T1000 (cell line): ENCODE measurements at regions not wholly inside any gene's neighbourhood (a gene's known extent, or its start where the extent isn't known, plus 50 kb on each side); places are given as distances from the start of the nearest gene placed in this dataset.

Experiments used
- DNase-seq: peaks from one replicate; lab custom pipeline; 2025; ENCODE audit warnings: mixed read lengths; lab: John Stamatoyannopoulos, UW

DNA sequence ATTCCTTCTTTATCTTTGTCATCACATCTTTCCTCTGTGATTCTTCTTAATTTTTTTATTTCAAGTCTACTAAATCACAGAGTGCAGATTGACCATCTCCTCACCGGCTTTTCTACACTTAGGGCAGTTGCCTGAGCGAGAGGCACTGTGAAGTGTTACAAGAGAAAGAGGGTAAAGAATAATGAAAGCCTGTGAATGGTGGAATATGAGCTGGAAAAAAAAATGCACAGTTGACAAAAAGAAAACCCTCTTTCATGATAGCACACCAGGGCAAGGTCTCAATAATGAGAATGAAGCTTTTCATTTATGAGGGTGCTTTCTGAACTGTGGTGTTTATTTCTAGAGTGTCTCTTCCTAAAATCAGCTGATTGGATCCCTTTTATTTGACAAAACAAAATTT, 106.2 kb upstream of the PDE3A start:
- DNase-seq, result no peak

DNA sequence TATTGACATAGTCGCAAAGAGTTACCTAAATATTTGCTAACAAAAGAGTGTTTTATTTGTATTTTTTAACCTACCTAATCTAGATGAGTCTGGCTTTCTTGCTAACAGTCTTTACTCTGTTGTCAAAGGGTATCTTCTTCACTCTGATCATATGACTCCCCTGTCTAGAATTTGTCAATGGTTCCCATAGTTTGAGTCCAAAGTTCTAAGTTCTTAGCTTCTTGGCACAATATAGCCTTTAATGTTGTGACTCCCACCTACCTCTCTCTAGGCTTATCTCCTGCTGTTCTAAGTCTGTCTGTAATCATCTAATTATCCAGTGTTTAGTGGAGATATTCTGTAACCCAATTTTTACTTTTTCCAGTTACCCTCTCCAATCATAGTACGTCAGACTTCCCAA, 104.3 kb upstream of the PDE3A start:
- no peak for DNase-seq

DNA sequence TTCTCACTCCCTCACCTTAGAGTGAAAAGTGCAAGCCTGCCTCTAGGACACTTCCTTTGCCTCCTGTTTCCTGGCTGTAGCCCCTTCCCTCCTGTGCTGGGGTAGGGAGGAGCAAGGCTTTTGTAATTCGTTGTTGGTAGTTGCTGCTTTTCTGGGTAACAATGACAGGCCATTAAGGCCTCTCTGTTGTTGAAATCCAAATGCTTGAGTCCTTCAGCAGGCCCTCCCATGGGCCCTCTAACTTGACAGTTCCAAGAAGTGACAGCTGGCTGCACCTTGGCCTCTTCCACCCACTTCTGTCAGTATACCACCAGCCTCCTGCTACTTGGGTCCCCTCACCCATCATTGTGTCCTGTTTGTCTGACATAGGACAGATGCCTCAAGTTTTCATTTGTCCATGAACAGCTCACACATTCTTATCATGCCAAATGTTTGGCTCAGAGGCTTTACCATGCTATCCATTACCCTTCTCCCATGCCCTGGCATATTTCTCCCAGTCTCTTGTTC, 103.7 kb upstream of the PDE3A start:
- DNase-seq, result no peak

DNA sequence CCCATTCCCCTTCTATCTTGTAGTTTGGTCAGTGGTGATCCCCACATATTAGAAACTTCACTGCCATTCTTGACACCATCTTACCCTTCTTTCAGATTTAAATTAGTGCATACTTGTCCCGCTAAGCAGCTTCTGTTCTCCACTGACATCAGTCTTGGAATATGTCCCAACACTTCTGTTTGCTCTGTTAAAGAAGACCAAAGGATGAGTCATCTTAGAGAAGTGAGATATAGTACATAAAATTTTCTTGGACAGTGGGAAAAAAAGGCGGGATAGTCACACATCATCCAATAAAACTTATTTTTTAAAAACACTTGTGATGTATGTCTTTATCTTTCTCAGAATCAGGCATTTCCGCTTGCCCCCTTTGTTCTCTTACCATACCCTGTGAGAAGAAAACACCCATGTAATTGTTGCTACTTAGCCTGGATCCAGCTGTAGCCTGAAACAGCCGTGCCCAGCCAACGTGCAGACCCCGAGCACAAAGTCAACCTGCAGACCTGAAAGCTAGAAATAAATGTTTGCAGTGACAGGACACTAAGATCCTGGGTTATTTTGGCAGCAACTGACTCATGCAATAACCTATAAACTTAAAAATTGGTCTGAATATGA, 100.1 kb upstream of the PDE3A start:
- DNase-seq, result no peak

DNA sequence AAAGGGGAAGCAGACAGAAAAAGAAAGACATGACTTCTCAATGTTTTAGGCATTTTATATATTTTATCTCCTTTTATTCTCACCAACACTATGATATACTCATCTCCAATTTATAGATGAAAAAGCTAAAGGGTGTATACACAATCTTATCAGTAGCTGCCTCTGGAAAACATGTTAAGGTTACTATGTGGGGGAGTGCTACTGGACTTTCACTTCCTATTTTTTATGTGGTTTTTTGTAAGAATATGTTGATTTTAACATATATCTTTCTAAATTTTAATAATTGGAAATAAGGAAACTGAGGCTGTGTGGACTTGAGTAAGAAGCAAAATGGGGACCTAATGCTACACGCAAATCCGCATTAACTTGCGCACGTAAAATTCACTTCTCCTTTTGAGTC, 99.6 kb upstream of the PDE3A start:
- DNase-seq, result no peak

DNA sequence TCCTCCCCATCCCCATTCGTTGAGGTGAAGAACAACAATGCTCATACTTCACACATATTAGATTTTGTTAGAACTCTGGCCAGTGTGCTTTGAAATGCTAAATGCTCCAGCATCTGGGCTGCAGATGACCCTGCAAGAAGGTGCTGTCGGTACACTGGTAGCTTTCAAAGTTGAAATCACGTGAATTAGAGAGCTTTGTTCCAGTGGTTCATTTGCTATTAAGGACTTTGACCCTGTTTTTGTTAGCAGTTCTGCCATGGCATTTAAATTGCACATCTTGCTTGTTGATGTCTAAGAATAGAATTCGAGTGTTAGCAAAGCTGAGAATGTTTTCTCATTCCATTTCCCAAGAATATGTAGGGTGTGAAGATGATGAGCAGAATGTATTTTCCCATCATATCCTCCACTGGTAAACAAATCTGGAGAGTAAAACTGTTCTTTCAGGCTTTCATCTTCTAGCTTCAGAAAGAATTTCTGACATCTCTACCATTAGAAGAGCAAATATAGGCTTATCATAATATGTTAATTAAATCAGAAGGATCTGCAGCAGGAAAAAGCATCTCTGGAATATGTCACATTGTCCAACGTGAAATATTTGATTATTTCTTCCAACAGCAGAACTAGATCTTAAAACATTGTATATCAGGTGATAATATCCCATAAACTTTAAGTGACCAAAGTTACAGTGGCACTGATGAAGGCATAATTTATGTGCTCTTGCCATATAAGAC, 98.8 kb upstream of the PDE3A start:
- DNase-seq, result no peak

DNA sequence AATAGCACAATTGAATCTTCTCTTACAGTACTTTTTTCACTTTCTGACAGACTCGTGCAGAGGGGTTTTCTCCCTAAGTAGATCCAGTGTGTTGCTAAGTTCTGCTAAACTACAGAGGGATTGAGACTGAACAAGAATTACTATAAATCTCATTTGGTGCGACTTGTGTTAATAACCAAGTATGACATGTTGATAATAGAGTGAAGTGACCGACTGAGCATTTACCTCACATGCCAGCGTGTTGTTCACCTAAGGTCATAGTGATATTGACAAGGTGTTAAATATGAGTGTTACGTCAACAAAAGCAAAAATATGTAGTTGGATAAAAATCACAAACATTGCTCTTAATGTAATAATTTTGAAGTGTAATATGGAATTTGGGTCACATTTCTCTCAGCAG, 97.8 kb upstream of the PDE3A start:
- no peak for DNase-seq

DNA sequence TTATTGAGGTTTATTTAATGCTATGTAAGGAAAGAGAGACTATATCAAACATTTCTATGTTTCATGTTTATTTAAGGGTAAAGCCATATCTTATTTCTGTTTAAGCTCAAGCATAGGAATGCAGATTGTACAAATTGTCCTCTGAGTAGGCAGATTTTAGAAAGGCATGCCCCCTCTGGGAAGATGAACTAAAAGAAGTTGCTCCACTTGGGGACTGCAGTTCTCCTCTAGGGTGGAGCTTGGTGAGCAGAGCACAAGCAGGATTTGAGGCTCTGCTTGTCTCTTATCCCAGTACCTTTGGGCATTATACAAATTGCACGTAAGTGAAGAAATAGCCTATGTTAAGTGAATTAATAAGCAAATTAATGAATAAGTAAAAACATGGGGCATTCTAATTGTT, 96.2 kb upstream of the PDE3A start:
- no peak for DNase-seq

DNA sequence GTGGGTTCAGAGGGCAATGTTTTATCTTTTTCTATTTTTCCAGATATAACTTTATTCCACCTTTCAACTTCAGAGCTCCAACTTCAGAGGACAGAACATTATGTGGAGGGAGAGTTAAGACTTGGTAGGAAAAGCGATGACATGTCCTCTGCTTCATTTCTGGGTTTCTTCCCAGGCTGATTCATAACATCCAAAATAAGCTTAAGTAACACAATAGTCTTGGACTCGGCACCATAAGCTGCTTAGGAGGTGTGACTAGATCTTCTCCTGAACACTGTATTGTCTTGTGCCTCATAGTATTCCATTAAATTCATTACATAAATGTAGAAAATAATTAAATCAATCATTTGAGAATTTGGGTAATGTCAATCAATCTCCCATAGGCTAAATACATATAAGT, 95.5 kb upstream of the PDE3A start:
- DNase-seq, result no peak

DNA sequence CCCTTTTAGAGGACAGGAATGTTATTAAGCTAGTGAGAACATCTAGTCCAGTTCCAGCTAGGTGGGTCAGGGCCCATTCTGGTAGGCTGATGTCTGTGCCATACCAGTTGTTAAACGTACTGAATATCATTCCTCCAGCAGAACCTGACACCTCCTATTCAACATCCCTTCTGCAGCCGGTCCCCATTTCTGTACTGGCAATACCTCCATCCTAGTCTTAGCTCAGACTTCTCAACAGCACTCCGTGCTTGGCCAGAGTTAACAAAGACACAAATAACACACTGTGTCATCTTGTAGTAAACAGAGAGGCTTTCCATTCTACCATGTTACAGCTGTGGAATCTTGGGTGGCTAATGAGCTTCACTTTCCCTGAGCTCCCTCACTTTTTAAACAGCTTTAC, 94.3 kb upstream of the PDE3A start:
- no peak for DNase-seq

DNA sequence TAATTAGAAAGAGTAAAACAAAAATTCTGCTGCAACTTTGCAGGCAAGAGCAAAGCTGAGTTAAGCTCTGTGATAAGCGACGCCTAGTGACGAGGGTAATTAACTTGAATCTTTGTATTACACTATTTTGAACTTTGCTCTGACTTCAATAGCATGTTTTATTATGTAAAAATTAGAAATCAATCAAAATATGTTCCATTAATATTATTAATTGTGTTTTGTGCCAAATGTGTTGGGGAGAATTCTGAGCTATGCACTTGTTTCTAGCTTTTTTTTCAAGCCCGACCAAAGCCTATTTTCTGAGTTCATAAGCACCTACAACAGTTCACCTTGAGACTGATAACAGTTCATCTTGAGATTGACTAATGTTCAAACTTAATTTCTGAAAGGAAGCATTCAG, 90.1 kb upstream of the PDE3A start:
- no peak for DNase-seq

DNA sequence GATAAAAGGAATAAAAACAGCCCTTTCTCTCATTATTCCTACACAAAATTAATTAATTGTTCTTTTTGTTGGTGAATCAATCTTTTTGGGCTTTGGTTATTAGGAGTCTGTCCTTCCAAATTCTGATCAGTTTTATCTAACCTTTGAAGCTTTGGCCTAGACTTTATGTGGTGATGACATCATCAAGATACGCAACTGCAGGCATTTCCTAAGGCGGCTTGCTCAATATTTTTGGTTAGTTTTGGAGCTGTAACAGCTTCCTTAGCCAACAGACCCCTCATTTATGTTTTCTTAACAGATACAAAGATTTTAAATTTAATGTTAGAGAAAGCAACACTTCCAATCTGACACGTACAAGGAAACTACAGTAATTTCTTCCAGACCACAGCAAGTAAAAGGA, 87.8 kb upstream of the PDE3A start:
- DNase-seq, result no peak

DNA sequence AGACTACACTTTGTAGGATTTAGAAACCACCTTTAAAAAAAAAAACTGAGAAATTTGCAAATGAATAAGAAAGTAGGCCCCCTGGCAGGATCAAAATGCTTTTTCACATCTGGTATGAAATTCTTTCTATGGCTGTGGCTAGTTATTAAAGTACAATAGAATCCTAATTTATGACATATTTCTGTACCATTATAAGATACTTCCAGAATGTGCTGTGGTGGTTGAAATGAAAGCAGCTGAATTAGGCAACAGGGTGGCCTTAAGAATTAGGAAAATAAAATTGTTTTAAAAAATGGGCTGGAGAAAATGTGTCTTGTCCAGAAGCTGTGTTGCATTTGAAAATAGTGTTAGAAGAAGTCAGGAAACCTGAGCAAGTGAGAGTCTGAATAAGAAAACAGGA, 85.9 kb upstream of the PDE3A start:
- no peak for DNase-seq

DNA sequence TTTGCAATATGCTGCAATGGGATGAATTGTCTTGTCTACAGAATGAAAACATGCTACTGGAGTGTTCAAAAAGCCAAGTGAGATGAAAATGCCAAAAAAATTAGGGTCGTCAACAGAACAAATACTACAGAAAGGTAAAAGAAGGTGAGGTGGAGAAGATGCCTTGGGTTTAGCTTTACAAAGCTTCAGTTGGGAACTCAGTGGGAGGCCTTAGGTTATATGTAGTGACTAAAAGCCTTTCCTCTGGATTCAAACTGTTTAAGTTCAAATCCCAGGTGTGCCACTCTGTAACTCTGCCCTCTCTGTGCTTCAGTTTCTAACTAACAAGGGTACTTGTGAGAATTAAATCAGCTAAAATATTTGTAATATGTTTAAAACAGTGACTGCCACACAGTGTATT, 84.9 kb upstream of the PDE3A start:
- no peak for DNase-seq

DNA sequence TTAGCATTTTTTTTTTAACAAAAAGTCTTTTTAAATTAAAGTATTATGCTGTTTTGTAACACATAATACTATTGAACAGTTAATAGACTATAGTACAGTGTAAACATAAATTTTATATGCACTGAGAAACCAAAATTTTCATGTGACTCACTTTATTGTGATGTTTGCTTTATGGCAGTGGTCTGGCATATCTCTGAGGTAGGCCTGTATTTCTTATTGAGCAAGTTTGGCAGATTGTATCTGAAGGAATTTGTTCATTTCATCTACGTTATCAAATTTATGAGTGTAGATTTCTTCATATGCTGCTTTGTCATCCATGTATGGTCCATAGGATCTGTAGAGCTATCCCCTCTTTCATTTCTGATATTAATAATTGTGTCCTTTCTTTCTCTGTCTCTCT, 78.8 kb upstream of the PDE3A start:
- no peak for DNase-seq

DNA sequence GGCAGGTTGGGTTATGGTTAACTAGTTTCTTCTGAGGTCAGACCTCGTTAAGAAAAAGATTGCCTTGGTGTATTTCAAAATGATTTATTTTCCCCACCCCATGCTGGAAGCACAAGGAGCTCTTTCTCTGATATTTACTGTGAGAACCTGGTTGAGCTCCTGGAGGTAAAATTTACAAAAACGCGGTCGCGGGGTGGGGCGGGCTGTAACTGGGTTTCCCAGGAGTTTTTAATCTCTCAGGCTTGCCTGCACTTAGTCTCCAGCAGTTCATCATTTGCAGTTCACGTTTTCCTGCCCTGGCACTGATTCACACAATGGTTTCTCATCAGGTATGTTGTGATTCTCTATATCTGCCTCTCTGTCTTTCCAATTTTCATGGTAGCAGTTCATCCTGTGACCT, 67.9 kb upstream of the PDE3A start:
- no peak for DNase-seq

DNA sequence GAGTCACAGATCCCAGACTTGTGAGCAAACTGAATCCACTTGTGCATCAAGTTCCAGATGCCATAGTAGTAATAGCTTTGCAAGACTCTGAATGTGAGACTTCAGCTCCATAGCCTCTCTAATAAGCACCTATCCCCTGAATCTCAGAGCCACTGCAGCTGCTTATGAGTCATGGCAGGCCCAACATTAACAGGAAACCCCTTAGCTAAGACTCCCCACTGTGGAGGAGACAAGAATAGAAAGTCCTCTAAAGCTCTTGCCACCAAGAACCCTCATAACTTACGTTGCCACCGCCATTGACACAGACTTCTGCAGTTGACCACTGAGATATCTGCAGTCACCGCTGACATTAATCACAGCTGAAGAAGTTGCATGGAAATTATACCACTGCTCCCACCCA, 62.9 kb upstream of the PDE3A start:
- no peak for DNase-seq

DNA sequence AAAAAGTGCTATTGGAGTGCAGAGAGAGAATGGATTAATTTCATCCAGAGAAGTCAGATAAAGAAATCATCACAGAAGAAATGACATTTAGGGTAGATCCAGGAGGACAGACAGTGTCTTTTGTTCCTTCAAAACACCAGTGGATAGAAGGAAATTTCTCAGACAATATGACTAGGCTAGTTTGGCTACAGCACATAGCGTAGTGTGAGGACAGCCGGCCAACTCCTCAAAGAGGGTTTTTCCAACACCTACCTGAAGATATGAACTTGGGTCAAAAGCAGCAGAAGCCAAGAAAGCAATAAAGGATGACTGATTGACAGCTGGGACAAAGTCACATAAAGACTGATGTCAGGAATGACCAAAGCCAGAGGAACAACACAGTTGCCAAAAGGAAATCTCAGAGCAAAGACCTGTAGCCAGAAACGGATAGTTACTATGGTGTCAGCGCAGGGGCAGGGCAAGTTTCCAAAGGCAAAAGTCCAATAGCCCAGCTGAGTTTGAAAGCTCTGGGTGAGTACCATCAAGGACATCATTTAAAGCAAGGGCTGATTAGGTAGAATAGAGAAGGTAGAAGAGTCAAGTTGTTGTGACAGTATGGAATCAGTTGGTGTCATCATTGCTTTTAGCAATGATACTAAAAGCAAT, 58.7 kb upstream of the PDE3A start:
- no peak for DNase-seq

DNA sequence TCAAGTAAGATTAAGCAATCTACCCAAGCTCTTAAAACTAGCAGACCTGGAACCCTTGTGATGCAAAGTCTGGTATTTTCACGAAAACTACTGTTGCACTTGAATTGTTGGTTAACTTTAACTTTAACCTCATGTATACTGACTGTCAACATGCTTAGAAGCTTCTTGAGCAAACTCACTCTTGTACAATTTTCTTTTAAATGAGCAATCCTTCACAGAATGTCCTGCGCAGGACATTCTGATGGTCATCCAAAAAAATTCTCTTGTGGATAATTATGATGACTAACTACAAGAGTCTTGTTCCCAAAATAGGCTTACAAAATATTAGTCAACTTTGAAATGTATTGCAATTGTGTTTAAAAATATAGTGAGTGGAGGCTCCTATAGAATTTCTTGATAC, 54.0 kb upstream of the PDE3A start:
- no peak for DNase-seq

DNA sequence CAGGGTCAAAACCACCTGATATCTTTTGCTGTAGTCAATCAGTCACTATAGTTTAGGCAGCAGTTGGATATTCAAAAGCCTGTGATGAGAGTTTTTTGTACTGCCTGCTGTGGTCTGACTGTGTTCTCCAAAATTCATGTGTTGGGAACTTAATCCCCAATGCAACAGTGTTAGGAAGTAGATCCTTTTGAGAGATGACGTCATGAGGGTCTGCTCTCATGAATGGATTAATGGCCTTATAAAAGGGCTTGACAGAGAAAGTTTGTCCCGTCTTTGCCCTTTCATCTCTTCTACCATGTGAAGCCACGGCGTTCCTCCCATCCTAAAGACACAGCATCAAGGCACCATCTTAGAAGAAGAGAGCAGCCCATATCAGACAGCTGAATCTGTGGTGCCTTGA, 50.8 kb upstream of the PDE3A start:
- DNase-seq, result no peak
